GM18499 (cell line): ENCODE measurements at regions not wholly inside any gene's neighbourhood (a gene's known extent, or its start where the extent isn't known, plus 50 kb on each side); places are given as distances from the start of the nearest gene placed in this dataset.

Experiments
- ATAC-seq: cut with Tn5 transposase; IDR thresholded peaks from one replicate; pipeline ENCODE4 v1.9.1; 2021; ENCODE audit warnings: moderate number of reproducible peaks; ENCODE audit not compliant: insufficient read depth, unreplicated experiment

- ATAC-seq = no peak
Measured at GRCh38 chr3:157816896-157817295, 289.3 kb downstream of the SHOX2 start.

GRCh38 chr3:157816296-157816695 lies 289.9 kb downstream of the SHOX2 start:
- no peak for ATAC-seq

- ATAC-seq = no peak
Measured at GRCh38 chr3:157815739-157816138, 290.5 kb downstream of the SHOX2 start.

GRCh38 chr3:157810924-157811718 lies 295.1 kb downstream of the SHOX2 start:
- ATAC-seq = no peak

GRCh38 chr3:157807280-157807679 lies 298.9 kb downstream of the SHOX2 start:
- no peak for ATAC-seq

GRCh38 chr3:157805538-157805937 lies 300.7 kb downstream of the SHOX2 start:
- ATAC-seq = no peak

GRCh38 chr3:157794771-157795170 lies 291.6 kb upstream of the VEPH1 start:
- no peak for ATAC-seq

GRCh38 chr3:157793745-157794144 lies 290.5 kb upstream of the VEPH1 start:
- no peak for ATAC-seq

GRCh38 chr3:157789162-157789561 lies 285.9 kb upstream of the VEPH1 start:
- no peak for ATAC-seq

GRCh38 chr3:157786618-157787017 lies 283.4 kb upstream of the VEPH1 start:
- ATAC-seq = no peak

- no peak for ATAC-seq
Measured at GRCh38 chr3:157786211-157786610, 283.0 kb upstream of the VEPH1 start.

GRCh38 chr3:157785102-157785826 lies 282.0 kb upstream of the VEPH1 start:
- no peak for ATAC-seq

- ATAC-seq = no peak
Measured at GRCh38 chr3:157782236-157782635, 279.0 kb upstream of the VEPH1 start.

GRCh38 chr3:157776861-157777260 lies 273.6 kb upstream of the VEPH1 start:
- no peak for ATAC-seq

GRCh38 chr3:157775446-157775845 lies 272.2 kb upstream of the VEPH1 start:
- no peak for ATAC-seq

GRCh38 chr3:157769378-157769777 lies 266.2 kb upstream of the VEPH1 start:
- ATAC-seq = no peak

- no peak for ATAC-seq
Measured at GRCh38 chr3:157767607-157768006, 264.4 kb upstream of the VEPH1 start.

GRCh38 chr3:157763644-157764043 lies 260.4 kb upstream of the VEPH1 start:
- ATAC-seq = no peak

- no peak for ATAC-seq
Measured at GRCh38 chr3:157759311-157759710, 256.1 kb upstream of the VEPH1 start.

GRCh38 chr3:157755233-157755632 lies 252.0 kb upstream of the VEPH1 start:
- no peak for ATAC-seq

- ATAC-seq = no peak
Measured at GRCh38 chr3:157754451-157754850, 251.2 kb upstream of the VEPH1 start.

- ATAC-seq = no peak
Measured at GRCh38 chr3:157753787-157754136, 250.5 kb upstream of the VEPH1 start.
